Germinal center (tissue), 1 donor: ENCODE measurements at regions not wholly inside any gene's neighbourhood (a gene's known extent, or its start where the extent isn't known, plus 50 kb on each side); places are given as distances from the start of the nearest gene placed in this dataset.
"Not testable (repeated sequence)": the region's sequence is repeated elsewhere in the genome, so short reads cannot be mapped to it uniquely, and the experiment has no call there.

ENCODE experiments used
- DNase-seq: peaks from one replicate; pipeline ENCODE4 v3.0.0; 2012; ENCODE audit warnings: mixed read lengths, low spot score

GRCh38 chr7:22066522-22066921, 120.8 kb upstream of the CDCA7L start:
- no peak for DNase-seq

- DNase-seq: no peak
Measured at GRCh38 chr7:22064816-22065215, 119.1 kb upstream of the CDCA7L start.

- no peak for DNase-seq
Measured at GRCh38 chr7:22061775-22062174, 116.1 kb upstream of the CDCA7L start.

GRCh38 chr7:22060863-22061262, 115.2 kb upstream of the CDCA7L start:
- DNase-seq: no peak

- DNase-seq: no peak
Measured at GRCh38 chr7:22060197-22060596, 114.5 kb upstream of the CDCA7L start.

- DNase-seq: no peak
Measured at GRCh38 chr7:22055226-22055625, 109.5 kb upstream of the CDCA7L start.

GRCh38 chr7:22052674-22053365, 107.1 kb upstream of the CDCA7L start:
- DNase-seq: no peak

GRCh38 chr7:22051886-22052673, 106.4 kb upstream of the CDCA7L start:
- no peak for DNase-seq

GRCh38 chr7:22049766-22050500, 104.2 kb upstream of the CDCA7L start:
- no peak for DNase-seq

GRCh38 chr7:22043367-22043766, 97.7 kb upstream of the CDCA7L start:
- DNase-seq: no peak

- no peak for DNase-seq
Measured at GRCh38 chr7:22040923-22041595, 95.4 kb upstream of the CDCA7L start.

- no peak for DNase-seq
Measured at GRCh38 chr7:22039670-22040069, 94.0 kb upstream of the CDCA7L start.

- not testable (repeated sequence) for DNase-seq
Measured at GRCh38 chr7:22032356-22032755, 86.7 kb upstream of the CDCA7L start.

- not testable (repeated sequence) for DNase-seq
Measured at GRCh38 chr7:22028656-22029055, 83.0 kb upstream of the CDCA7L start.

GRCh38 chr7:22027475-22027874, 81.8 kb upstream of the CDCA7L start:
- no peak for DNase-seq

- DNase-seq: no peak
Measured at GRCh38 chr7:22025983-22026382, 80.3 kb upstream of the CDCA7L start.

- no peak for DNase-seq
Measured at GRCh38 chr7:22025075-22025474, 79.4 kb upstream of the CDCA7L start.

GRCh38 chr7:22019931-22020330, 74.2 kb upstream of the CDCA7L start:
- no peak for DNase-seq

- peak; percentile 36 for DNase-seq
Measured at GRCh38 chr7:22016507-22016906, 70.8 kb upstream of the CDCA7L start.

- no peak for DNase-seq
Measured at GRCh38 chr7:22013711-22014110, 68.0 kb upstream of the CDCA7L start.

- DNase-seq: no peak
Measured at GRCh38 chr7:22008683-22009082, 63.0 kb upstream of the CDCA7L start.

- no peak for DNase-seq
Measured at GRCh38 chr7:22008087-22008486, 62.4 kb upstream of the CDCA7L start.
